ENCODE measurements at regions not wholly inside any gene's neighbourhood (a gene's known extent, or its start where the extent isn't known, plus 50 kb on each side); places are given as distances from the start of the nearest gene placed in this dataset.

GRCh38 chr14:84351646-84352045 lies 1178.3 kb upstream of the FLRT2 start:
- TF ChIP-seq CTCF (IDR thresholded peaks at IDR 0.05) (no peak), POLR2A (IDR thresholded peaks at IDR 0.05) (no peak)
